ENCODE measurements at regions not wholly inside any gene's neighbourhood (a gene's known extent, or its start where the extent isn't known, plus 50 kb on each side); places are given as distances from the start of the nearest gene placed in this dataset.

DNA sequence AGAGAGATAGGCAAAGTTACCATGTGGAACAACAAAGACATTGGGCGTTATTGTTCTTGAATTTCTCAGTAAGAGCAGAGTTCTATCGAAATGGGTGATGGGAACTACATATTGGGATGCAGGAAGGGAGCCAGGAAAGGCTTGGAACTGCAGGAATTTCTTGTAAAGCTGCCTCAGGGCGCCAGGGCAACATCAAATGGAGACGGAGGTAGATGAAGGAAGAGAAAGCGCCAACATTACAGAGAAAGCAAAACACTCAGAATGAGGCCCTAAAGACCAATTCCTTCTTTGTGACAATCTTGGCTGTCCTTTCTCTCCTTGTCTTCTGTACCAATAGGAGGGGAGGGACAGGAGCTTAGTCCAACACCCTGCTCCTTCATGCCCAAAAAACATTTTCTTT lies 148.4 kb downstream of the RPAP3 start:
- H3K9ac ChIP-seq (ENCODE audit: low read length), result no peak overlapping the region
- no peak overlapping the region for H3K4me2 ChIP-seq (ENCODE audit: low read depth, low read length, poor library complexity, severe bottlenecking)
- no peaks in the 10 kb centered on the region for H3F3A ChIP-seq (ENCODE audit: insufficient read depth)
- H3K79me2 ChIP-seq (ENCODE audit: insufficient read depth, low read length), result no peaks in the 10 kb centered on the region
- H3K4me3 ChIP-seq (ENCODE audit: insufficient read depth, low read length, poor library complexity, severe bottlenecking), result no peak overlapping the region
- H3K27ac ChIP-seq (ENCODE audit: low read depth, low read length), result no peak overlapping the region
- H3K9me3 ChIP-seq (ENCODE audit: insufficient read depth, low read length), result no peaks in the 10 kb centered on the region
- H3K27me3 ChIP-seq (ENCODE audit: low read length), result no peaks in the 10 kb centered on the region
- no peak overlapping the region for H2AFZ ChIP-seq (ENCODE audit: low read depth, low read length, severe bottlenecking)
- H3K36me3 ChIP-seq (ENCODE audit: low read length), result no peaks in the 10 kb centered on the region
- H3K9me2 ChIP-seq (replicated peaks; ENCODE audit: insufficient read depth, low read length), result no peaks in the 10 kb centered on the region
- no peaks in the 10 kb centered on the region for H4K20me1 ChIP-seq (ENCODE audit: low read depth, low read length)
- TF ChIP-seq EZH2phosphoT487 (conservative IDR thresholded peaks at IDR 0.05; ENCODE audit: low read length), result no peak
- TF ChIP-seq, protein P1, sequence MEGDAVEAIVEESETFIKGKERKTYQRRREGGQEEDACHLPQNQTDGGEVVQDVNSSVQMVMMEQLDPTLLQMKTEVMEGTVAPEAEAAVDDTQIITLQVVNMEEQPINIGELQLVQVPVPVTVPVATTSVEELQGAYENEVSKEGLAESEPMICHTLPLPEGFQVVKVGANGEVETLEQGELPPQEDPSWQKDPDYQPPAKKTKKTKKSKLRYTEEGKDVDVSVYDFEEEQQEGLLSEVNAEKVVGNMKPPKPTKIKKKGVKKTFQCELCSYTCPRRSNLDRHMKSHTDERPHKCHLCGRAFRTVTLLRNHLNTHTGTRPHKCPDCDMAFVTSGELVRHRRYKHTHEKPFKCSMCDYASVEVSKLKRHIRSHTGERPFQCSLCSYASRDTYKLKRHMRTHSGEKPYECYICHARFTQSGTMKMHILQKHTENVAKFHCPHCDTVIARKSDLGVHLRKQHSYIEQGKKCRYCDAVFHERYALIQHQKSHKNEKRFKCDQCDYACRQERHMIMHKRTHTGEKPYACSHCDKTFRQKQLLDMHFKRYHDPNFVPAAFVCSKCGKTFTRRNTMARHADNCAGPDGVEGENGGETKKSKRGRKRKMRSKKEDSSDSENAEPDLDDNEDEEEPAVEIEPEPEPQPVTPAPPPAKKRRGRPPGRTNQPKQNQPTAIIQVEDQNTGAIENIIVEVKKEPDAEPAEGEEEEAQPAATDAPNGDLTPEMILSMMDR (IDR thresholded peaks at IDR 0.05; ENCODE audit: insufficient read depth, low read length, poor library complexity, severe bottlenecking), result no peak

DNA sequence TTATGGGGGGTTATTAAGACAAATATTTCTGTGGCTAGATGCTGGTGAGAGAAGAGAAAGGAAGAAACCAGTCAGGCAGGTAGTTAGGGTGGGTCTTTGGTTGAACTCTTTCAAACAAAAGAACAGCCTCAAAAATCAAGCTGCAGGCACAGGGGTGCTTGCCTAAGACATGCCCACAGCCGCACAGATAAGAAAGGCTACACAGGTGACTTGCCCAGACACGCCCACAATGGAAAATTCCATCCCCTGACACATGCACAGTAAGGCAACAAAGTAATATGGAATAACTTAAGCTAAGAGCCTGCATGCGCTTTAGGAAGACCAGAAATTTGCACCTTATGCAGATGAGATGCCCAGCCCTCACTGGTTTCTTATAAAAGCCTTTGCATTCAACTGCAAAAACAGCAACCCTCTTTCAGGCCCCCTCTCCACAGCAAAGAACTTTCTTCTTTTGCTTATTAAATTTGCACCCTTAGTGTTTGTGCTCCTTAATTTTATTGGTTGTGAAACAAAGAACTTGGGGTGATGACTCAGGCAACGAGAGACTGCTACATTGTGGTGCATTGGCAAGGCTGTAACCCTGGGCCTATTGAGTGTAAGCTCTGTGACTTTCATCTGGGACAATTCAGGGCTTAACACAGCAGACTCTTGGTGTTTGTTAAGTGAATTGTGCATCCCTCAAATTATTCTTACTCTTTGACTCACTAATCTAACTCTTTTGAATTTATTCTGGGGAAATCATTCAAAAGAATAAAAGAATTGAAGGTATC lies 149.4 kb downstream of the RPAP3 start:
- no peak overlapping the region for H3K4me3 ChIP-seq (ENCODE audit: insufficient read depth, low read length, poor library complexity, severe bottlenecking)
- H3K79me2 ChIP-seq (ENCODE audit: insufficient read depth, low read length), result no peaks in the 10 kb centered on the region
- no peaks in the 10 kb centered on the region for H3K36me3 ChIP-seq (ENCODE audit: low read length)
- H3K9me2 ChIP-seq (replicated peaks; ENCODE audit: insufficient read depth, low read length), result no peaks in the 10 kb centered on the region
- no peaks in the 10 kb centered on the region for H3K9me3 ChIP-seq (ENCODE audit: insufficient read depth, low read length)
- H4K20me1 ChIP-seq (ENCODE audit: low read depth, low read length), result no peaks in the 10 kb centered on the region
- no peak overlapping the region for H3K4me2 ChIP-seq (ENCODE audit: low read depth, low read length, poor library complexity, severe bottlenecking)
- H3K27me3 ChIP-seq (ENCODE audit: low read length), result no peaks in the 10 kb centered on the region
- TF ChIP-seq, protein P1 (IDR thresholded peaks at IDR 0.05; ENCODE audit: insufficient read depth, low read length, poor library complexity, severe bottlenecking), result no peak
- no peak overlapping the region for H3K27ac ChIP-seq (ENCODE audit: low read depth, low read length)
- no peaks in the 10 kb centered on the region for H3F3A ChIP-seq (ENCODE audit: insufficient read depth)
- no peak overlapping the region for H2AFZ ChIP-seq (ENCODE audit: low read depth, low read length, severe bottlenecking)
- H3K9ac ChIP-seq (ENCODE audit: low read length), result no peak overlapping the region

- no peaks in the 10 kb centered on the region for H4K20me1 ChIP-seq (ENCODE audit: low read depth, low read length)
- no peaks in the 10 kb centered on the region for H3K27me3 ChIP-seq (ENCODE audit: low read length)
- no peak overlapping the region for H3K4me2 ChIP-seq (ENCODE audit: low read depth, low read length, poor library complexity, severe bottlenecking)
- H3K27ac ChIP-seq (ENCODE audit: low read depth, low read length), result no peak overlapping the region
- H3K9me2 ChIP-seq (replicated peaks; ENCODE audit: insufficient read depth, low read length), result no peaks in the 10 kb centered on the region
- no peak overlapping the region for H3K9ac ChIP-seq (ENCODE audit: low read length)
- no peak overlapping the region for H2AFZ ChIP-seq (ENCODE audit: low read depth, low read length, severe bottlenecking)
- H3F3A ChIP-seq (ENCODE audit: insufficient read depth), result no peaks in the 10 kb centered on the region
- H3K36me3 ChIP-seq (ENCODE audit: low read length), result no peaks in the 10 kb centered on the region
- no peaks in the 10 kb centered on the region for H3K9me3 ChIP-seq (ENCODE audit: insufficient read depth, low read length)
- TF ChIP-seq, protein P1 (IDR thresholded peaks at IDR 0.05; ENCODE audit: insufficient read depth, low read length, poor library complexity, severe bottlenecking), result no peak
- TF ChIP-seq EZH2phosphoT487 (conservative IDR thresholded peaks at IDR 0.05; ENCODE audit: low read length), result no peak
- H3K4me3 ChIP-seq (ENCODE audit: insufficient read depth, low read length, poor library complexity, severe bottlenecking), result no peak overlapping the region
- no peaks in the 10 kb centered on the region for H3K79me2 ChIP-seq (ENCODE audit: insufficient read depth, low read length)
Observed at GRCh38 chr12:47554046-47554653, 151.7 kb downstream of the RPAP3 start.
